WTC11 (cell line): ENCODE measurements at regions not wholly inside any gene's neighbourhood (a gene's known extent, or its start where the extent isn't known, plus 50 kb on each side); places are given as distances from the start of the nearest gene placed in this dataset.

ENCODE experiments used
- ATAC-seq: fragments of 200-7000 bp; cut with Tn5 transposase; 2 replicates; pipeline ENCODE4 v1.10.0; 2021; ENCODE audit warnings: mild to moderate bottlenecking, moderate library complexity
- CTCF ChIA-PET: fragments of 300-600 bp; sonication (Branson Sonifier 250); formaldehyde crosslinking; loops from one replicate; lab custom pipeline; 2021; ENCODE audit warnings: antibody characterized with exemption; lab: Charles Lee
- POLR2A ChIA-PET: fragments of 350-600 bp; sonication (Branson Sonifier 250); formaldehyde crosslinking; loops from one replicate; lab custom pipeline; 2021; ENCODE audit warnings: antibody characterized with exemption; lab: Charles Lee
- DNase-seq: peaks from one replicate; pipeline ENCODE4 v3.0.0; 2021; ENCODE audit warnings: low spot score
- H3K27ac Mint-ChIP-seq: 2 replicates; pipeline ENCODE4 v1.8.0; 2021; ENCODE audit warnings: mixed read lengths
- H3K27me3 Mint-ChIP-seq: 2 replicates; pipeline ENCODE4 v1.8.0; 2021; ENCODE audit warnings: low read depth, mild to moderate bottlenecking, moderate library complexity, mixed read lengths
- H3K36me3 Mint-ChIP-seq: 2 replicates; pipeline ENCODE4 v1.8.0; 2021; ENCODE audit warnings: mixed read lengths
- H3K4me1 Mint-ChIP-seq: 2 replicates; pipeline ENCODE4 v1.8.0; 2022; ENCODE audit warnings: mixed read lengths
- H3K4me3 Mint-ChIP-seq: 2 replicates; pipeline ENCODE4 v1.8.0; 2021; ENCODE audit warnings: mild to moderate bottlenecking, moderate library complexity, mixed read lengths
- H3K9me3 Mint-ChIP-seq: 2 replicates; pipeline ENCODE4 v1.8.0; 2021; ENCODE audit warnings: mixed read lengths
- CREM ChIP-seq: sonication (generic); formaldehyde crosslinking; IDR thresholded peaks from 2 replicates; pipeline ENCODE4 v1.8.1; 2022; ENCODE audit warnings: mild to moderate bottlenecking, missing genetic modification reagents, moderate library complexity
- CTCF ChIP-seq: fragments of 200-600 bp; IDR thresholded peaks from 2 replicates; pipeline ENCODE4 v1.8.0; 2022; ENCODE audit warnings: antibody characterized with exemption
- ELF4 ChIP-seq: sonication (generic); formaldehyde crosslinking; IDR thresholded peaks from 2 replicates; pipeline ENCODE4 v1.8.1; 2022; ENCODE audit warnings: low read depth, mild to moderate bottlenecking, moderate library complexity, missing genetic modification reagents
- HMGXB4 ChIP-seq: sonication (generic); formaldehyde crosslinking; IDR thresholded peaks from 2 replicates; pipeline ENCODE4 v1.8.1; 2023; ENCODE audit warnings: mild to moderate bottlenecking, moderate library complexity, missing genetic modification reagents
- IRF2 ChIP-seq: sonication (generic); formaldehyde crosslinking; IDR thresholded peaks from 2 replicates; pipeline ENCODE4 v1.8.0; 2022; ENCODE audit warnings: low read depth, missing genetic modification reagents, borderline replicate concordance
- MAX ChIP-seq: sonication (generic); formaldehyde crosslinking; IDR thresholded peaks from 2 replicates; pipeline ENCODE4 v1.8.0; 2022; ENCODE audit warnings: mild to moderate bottlenecking, missing genetic modification reagents
- MXD4 ChIP-seq: fragments of 250-450 bp; sonication (Bioruptor Pico); IDR thresholded peaks from 2 replicates; pipeline ENCODE4 v1.8.0; 2021; ENCODE audit warnings: mild to moderate bottlenecking, moderate library complexity, borderline replicate concordance
- NFE2L1 ChIP-seq: sonication (generic); formaldehyde crosslinking; IDR thresholded peaks from 2 replicates; pipeline ENCODE4 v1.8.1; 2023; ENCODE audit warnings: missing genetic modification reagents
- NR2C2 ChIP-seq: sonication (generic); formaldehyde crosslinking; IDR thresholded peaks from 2 replicates; pipeline ENCODE4 v1.8.0; 2022; ENCODE audit warnings: mild to moderate bottlenecking, missing genetic modification reagents
- PREB ChIP-seq: sonication (generic); formaldehyde crosslinking; IDR thresholded peaks from 2 replicates; pipeline ENCODE4 v1.8.1; 2022; ENCODE audit warnings: mild to moderate bottlenecking, missing genetic modification reagents, moderate library complexity, borderline replicate concordance
- PRRX2 ChIP-seq: fragments of 250-450 bp; sonication (Bioruptor Pico); IDR thresholded peaks from 2 replicates; pipeline ENCODE4 v1.8.0; 2021; ENCODE audit warnings: mild to moderate bottlenecking
- SMAD4 ChIP-seq: sonication (generic); formaldehyde crosslinking; IDR thresholded peaks from 2 replicates; pipeline ENCODE4 v1.8.0; 2022; ENCODE audit warnings: mild to moderate bottlenecking, missing genetic modification reagents
- SOX15 ChIP-seq: fragments of 250-450 bp; sonication (Bioruptor Pico); IDR thresholded peaks from 2 replicates; pipeline ENCODE4 v1.9.0; 2021; ENCODE audit warnings: mild to moderate bottlenecking
- TEAD1 ChIP-seq: sonication (generic); formaldehyde crosslinking; IDR thresholded peaks from 2 replicates; pipeline ENCODE4 v1.8.0; 2022; ENCODE audit warnings: mild to moderate bottlenecking, missing genetic modification reagents
- TEAD4 ChIP-seq: sonication (generic); formaldehyde crosslinking; IDR thresholded peaks from 2 replicates; pipeline ENCODE4 v1.8.0; 2022; ENCODE audit warnings: mild to moderate bottlenecking, missing genetic modification reagents
- ZNF121 ChIP-seq: sonication (generic); formaldehyde crosslinking; IDR thresholded peaks from 2 replicates; pipeline ENCODE4 v1.8.0; 2023; ENCODE audit warnings: missing genetic modification reagents
- ZNF416 ChIP-seq: fragments of 250-450 bp; sonication (Bioruptor Pico); IDR thresholded peaks from 2 replicates; pipeline ENCODE4 v1.9.0; 2021; ENCODE audit warnings: mild to moderate bottlenecking, inconsistent platforms
- ZNF425 ChIP-seq: fragments of 250-450 bp; sonication (Bioruptor Pico); conservative IDR thresholded peaks from 2 replicates; pipeline ENCODE4 v1.9.0; 2021; ENCODE audit warnings: mild to moderate bottlenecking
- ZNF512 ChIP-seq: sonication (generic); formaldehyde crosslinking; IDR thresholded peaks from 2 replicates; pipeline ENCODE4 v1.8.1; 2022; ENCODE audit warnings: missing genetic modification reagents, borderline replicate concordance
- ZNF671 ChIP-seq: fragments of 250-450 bp; sonication (Bioruptor Pico); IDR thresholded peaks from 2 replicates; pipeline ENCODE4 v1.8.0; 2021; ENCODE audit warnings: mild to moderate bottlenecking
- TF ChIP-seq, protein P1 (sequence below): fragments of 250-450 bp; sonication (Bioruptor Pico); IDR thresholded peaks from 2 replicates; pipeline ENCODE4 v1.8.0; 2021; ENCODE audit warnings: mild to moderate bottlenecking
- TF ChIP-seq, protein P2 (sequence below): sonication (generic); formaldehyde crosslinking; IDR thresholded peaks from 2 replicates; pipeline ENCODE4 v1.8.0; 2022; ENCODE audit warnings: mild to moderate bottlenecking, missing genetic modification reagents

DNA sequence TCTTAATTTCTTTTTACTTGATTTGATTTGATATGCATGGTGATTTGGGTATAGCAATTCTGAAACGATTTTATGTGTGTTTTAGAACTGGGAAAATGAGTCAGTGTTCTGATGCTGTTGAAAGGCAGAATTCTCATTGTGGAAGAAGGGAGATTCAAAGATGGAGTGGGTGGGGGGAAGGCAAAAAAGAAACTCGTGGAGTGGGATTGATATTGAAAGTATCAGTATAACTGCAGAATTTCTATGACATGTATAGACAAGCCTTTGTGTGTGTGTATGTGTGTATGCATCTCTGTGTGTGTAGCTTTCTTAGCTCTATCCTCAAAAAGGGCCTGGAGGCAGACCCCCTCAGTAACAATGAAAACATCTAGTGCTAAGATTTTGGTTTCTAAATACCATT is 184.3 kb upstream of the OLIG3 start (continued):
- TF ChIP-seq ZNF512 (CRISPR knock-in tag) (no peak), SOX15 (CRISPR knock-in tag) (no peak), HMGXB4 (no peak), NFE2L1 (CRISPR knock-in tag) (no peak), ZNF671 (no peak), PREB (CRISPR knock-in tag) (no peak), ZNF121 (CRISPR knock-in tag) (no peak)

- no peak for TF ChIP-seq TEAD4 (CRISPR knock-in tag)
- TF ChIP-seq ZNF416 (CRISPR knock-in tag), result no peak
- TF ChIP-seq, protein P1, sequence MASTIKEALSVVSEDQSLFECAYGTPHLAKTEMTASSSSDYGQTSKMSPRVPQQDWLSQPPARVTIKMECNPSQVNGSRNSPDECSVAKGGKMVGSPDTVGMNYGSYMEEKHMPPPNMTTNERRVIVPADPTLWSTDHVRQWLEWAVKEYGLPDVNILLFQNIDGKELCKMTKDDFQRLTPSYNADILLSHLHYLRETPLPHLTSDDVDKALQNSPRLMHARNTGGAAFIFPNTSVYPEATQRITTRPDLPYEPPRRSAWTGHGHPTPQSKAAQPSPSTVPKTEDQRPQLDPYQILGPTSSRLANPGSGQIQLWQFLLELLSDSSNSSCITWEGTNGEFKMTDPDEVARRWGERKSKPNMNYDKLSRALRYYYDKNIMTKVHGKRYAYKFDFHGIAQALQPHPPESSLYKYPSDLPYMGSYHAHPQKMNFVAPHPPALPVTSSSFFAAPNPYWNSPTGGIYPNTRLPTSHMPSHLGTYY, result no peak
- no peak for TF ChIP-seq CTCF
- no peak for TF ChIP-seq PRRX2 (CRISPR knock-in tag)
- TF ChIP-seq MAX, result no peak
- no peak for TF ChIP-seq ELF4
- Mint-ChIP-seq H3K27ac (no peak overlapping the region; the same call in 1 of the 2 replicates), H3K36me3 (no peaks in the 10 kb centered on the region; the same call in 1 of the 2 replicates), H3K4me1 (no peaks in the 10 kb centered on the region), H3K9me3 (peaks cover 15% of the 10 kb centered on the region), H3K27me3 (no peaks in the 10 kb centered on the region), H3K4me3 (no peak overlapping the region)
- no peak for ATAC-seq
- no peak for DNase-seq
- ChIA-PET POLR2A (no interaction called here), CTCF (no interaction called here)
Observed at GRCh38 chr6:137680705-137681346, 186.2 kb upstream of the TNFAIP3 start.

GRCh38 chr6:137681445-137682009 is 185.5 kb upstream of the TNFAIP3 start:
- Mint-ChIP-seq H3K36me3 (no peaks in the 10 kb centered on the region; the same call in 1 of the 2 replicates), H3K4me3 (no peak overlapping the region), H3K27me3 (no peaks in the 10 kb centered on the region), H3K9me3 (peaks cover 15% of the 10 kb centered on the region), H3K4me1 (no peaks in the 10 kb centered on the region), H3K27ac (no peak overlapping the region)
- CTCF ChIA-PET, result no interaction called here
- DNase-seq, result no peak
- POLR2A ChIA-PET, result no interaction called here
- ATAC-seq, result no peak
- TF ChIP-seq NR2C2 (no peak), MXD4 (CRISPR knock-in tag) (no peak), SMAD4 (CRISPR knock-in tag) (no peak), CREM (CRISPR knock-in tag) (no peak), IRF2 (CRISPR knock-in tag) (no peak), ZNF425 (CRISPR knock-in tag) (no peak), TEAD1 (CRISPR knock-in tag) (no peak)
- TF ChIP-seq, protein P2, sequence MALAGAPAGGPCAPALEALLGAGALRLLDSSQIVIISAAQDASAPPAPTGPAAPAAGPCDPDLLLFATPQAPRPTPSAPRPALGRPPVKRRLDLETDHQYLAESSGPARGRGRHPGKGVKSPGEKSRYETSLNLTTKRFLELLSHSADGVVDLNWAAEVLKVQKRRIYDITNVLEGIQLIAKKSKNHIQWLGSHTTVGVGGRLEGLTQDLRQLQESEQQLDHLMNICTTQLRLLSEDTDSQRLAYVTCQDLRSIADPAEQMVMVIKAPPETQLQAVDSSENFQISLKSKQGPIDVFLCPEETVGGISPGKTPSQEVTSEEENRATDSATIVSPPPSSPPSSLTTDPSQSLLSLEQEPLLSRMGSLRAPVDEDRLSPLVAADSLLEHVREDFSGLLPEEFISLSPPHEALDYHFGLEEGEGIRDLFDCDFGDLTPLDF (CRISPR knock-in tag), result no peak
